GM12878 (cell line): ENCODE measurements at regions not wholly inside any gene's neighbourhood (a gene's known extent, or its start where the extent isn't known, plus 50 kb on each side); places are given as distances from the start of the nearest gene placed in this dataset.

Source experiments
- ATAC-seq: fragments of 200-7000 bp; cut with Tn5 transposase; 3 replicates; pipeline ENCODE4 v1.9.1; 2020; ENCODE audit warnings: mild to moderate bottlenecking, moderate library complexity
- BruUV-seq: library from RNA; stranded (reverse); fragments of 400-500 nt; replicated peaks from 2 replicates; lab custom pipeline; 2021; lab: Mats Ljungman, UMichigan
- CTCF ChIA-PET: fragments of 300-600 bp; sonication (Branson Sonifier 250); formaldehyde crosslinking; extraction: SDS; loops from one replicate; lab custom pipeline; 2021; ENCODE audit warnings: inconsistent platforms; lab: Yijun Ruan, JAX
- POLR2A ChIA-PET: fragments of 350-600 bp; formaldehyde crosslinking; extraction: SDS; loops from one replicate; lab custom pipeline; 2021; ENCODE audit warnings: inconsistent platforms; lab: Charles Lee
- RAD21 ChIA-PET: fragments of 300-600 bp; sonication (Branson Sonifier 250); formaldehyde crosslinking; loops from one replicate; lab custom pipeline; 2023; ENCODE audit warnings: antibody characterized with exemption; ENCODE audit not compliant: unreplicated experiment; lab: Charles Lee
- SMC1A ChIA-PET: fragments of 300-600 bp; sonication (Branson Sonifier 250); formaldehyde crosslinking; loops from one replicate; lab custom pipeline; 2023; ENCODE audit not compliant: unreplicated experiment, uncharacterized antibody; lab: Charles Lee
- DNase-seq: peaks from one replicate; pipeline ENCODE4 v3.0.0-alpha.2; 2011; ENCODE audit warnings: low read depth, low spot score
- FAIRE-seq: peaks from 3 replicates; lab custom pipeline; 2011; peaks lifted over from hg19 to GRCh38; lab: Jason Lieb, UNC
- H2AFZ ChIP-seq: 2 replicates; pipeline ENCODE4 v1.6.0; 2011; ENCODE audit warnings: low read depth, low read length, control low read depth; ENCODE audit not compliant: control insufficient read depth
- H3K27ac ChIP-seq: 2 replicates; pipeline ENCODE4 v1.5.1; 2011; ENCODE audit warnings: control low read depth; ENCODE audit not compliant: control insufficient read depth, insufficient read depth
- H3K27me3 ChIP-seq, 2 experiments: replicated peaks in 1 of 2; 2 replicates each; pipeline versions ENCODE4 v1.6.0 to v1.6.1; 2011; ENCODE audit warnings: low read length in 1 of 2; ENCODE audit not compliant: control insufficient read depth in 2 of 2, insufficient read depth in 2 of 2
- H3K36me3 ChIP-seq, 2 experiments: 2 replicates each; pipeline ENCODE4 v1.5.1; 2011; ENCODE audit warnings: low read length in 1 of 2; ENCODE audit not compliant: control insufficient read depth in 2 of 2, insufficient read depth in 2 of 2
- H3K4me1 ChIP-seq: 2 replicates; pipeline ENCODE4 v1.6.1; 2011; ENCODE audit warnings: mild to moderate bottlenecking, low read length, moderate library complexity, mixed read lengths; ENCODE audit not compliant: control insufficient read depth, insufficient read depth
- H3K4me2 ChIP-seq: 2 replicates; pipeline ENCODE4 v1.6.0; 2011; ENCODE audit warnings: control low read depth; ENCODE audit not compliant: control insufficient read depth, insufficient read depth
- H3K4me3 ChIP-seq: fragments of 200-600 bp; sonication (generic); 2 replicates; pipeline ENCODE4 v1.5.1; 2016
- H3K79me2 ChIP-seq: 2 replicates; pipeline ENCODE4 v1.6.0; 2011; ENCODE audit warnings: low read length; ENCODE audit not compliant: control insufficient read depth, insufficient read depth
- H3K9ac ChIP-seq: 2 replicates; pipeline ENCODE4 v1.8.0; 2011; ENCODE audit warnings: low read length, control low read depth, mixed read lengths; ENCODE audit not compliant: control insufficient read depth, insufficient read depth
- H3K9me3 ChIP-seq: replicated peaks from 3 replicates; pipeline ENCODE4 v1.5.1; 2011; ENCODE audit warnings: mild to moderate bottlenecking, low read length; ENCODE audit not compliant: control insufficient read depth, insufficient read depth
- H4K20me1 ChIP-seq: 2 replicates; pipeline ENCODE4 v1.6.0; 2011; ENCODE audit not compliant: control insufficient read depth, insufficient read depth
- CHD2 ChIP-seq: IDR thresholded peaks from 2 replicates; pipeline ENCODE4 v1.6.1; 2011; ENCODE audit warnings: low read depth, low read length, improper control_type of control experiment, borderline replicate concordance
- DPF2 ChIP-seq: fragments of 450-650 bp; IDR thresholded peaks from 2 replicates; pipeline ENCODE4 v1.6.1; 2017; ENCODE audit warnings: mild to moderate bottlenecking
- EGR1 ChIP-seq, 2 experiments: IDR thresholded peaks; 1 replicate in 1 of 2; 2 replicates in 1 of 2; pipeline ENCODE4 v1.6.1; 2011 to 2012; ENCODE audit warnings: low read depth in 2 of 2, low read length in 2 of 2, borderline replicate concordance in 1 of 2, mild to moderate bottlenecking in 1 of 2, moderate library complexity in 1 of 2
- ESRRA ChIP-seq: IDR thresholded peaks from 2 replicates; pipeline ENCODE4 v1.6.1; 2012; ENCODE audit warnings: mild to moderate bottlenecking, low read length, improper control_type of control experiment
- NR2C1 ChIP-seq: fragments of 450-650 bp; IDR thresholded peaks from 2 replicates; pipeline ENCODE4 v1.6.1; 2017; ENCODE audit warnings: antibody characterized with exemption, mild to moderate bottlenecking, moderate library complexity
- NR2F1 ChIP-seq: fragments of 450-650 bp; conservative IDR thresholded peaks from 2 replicates; pipeline ENCODE4 v1.6.1; 2017; ENCODE audit warnings: mild to moderate bottlenecking
- POLR2AphosphoS5 ChIP-seq: IDR thresholded peaks from 2 replicates; pipeline ENCODE4 v1.6.1; 2011; ENCODE audit warnings: mild to moderate bottlenecking, low read length, inconsistent platforms
- STAT3 ChIP-seq: IDR thresholded peaks from 2 replicates; pipeline ENCODE4 v1.6.1; 2011; ENCODE audit warnings: low read depth, low read length, improper control_type of control experiment
- TCF12 ChIP-seq: IDR thresholded peaks from 2 replicates; pipeline ENCODE4 v1.6.1; 2011; ENCODE audit warnings: low read depth, mild to moderate bottlenecking, low read length
- ZNF217 ChIP-seq: fragments of 450-650 bp; IDR thresholded peaks from 2 replicates; pipeline ENCODE4 v1.6.1; 2017; ENCODE audit warnings: antibody characterized with exemption, mild to moderate bottlenecking
- WGBS: methylation state at CpG from one replicate; pipeline ENCODE4 v1.1.6; 2016; ENCODE audit warnings: low lambda C conversion rate; ENCODE audit not compliant: insufficient replicate concordance, insufficient coverage; ENCODE audit errors: missing lambda C conversion rate; 5-methylcytosine and 5-hydroxymethylcytosine counted together
- in situ Hi-C: fragments of 300-500 bp; cut with MboI; formaldehyde crosslinking; loops from 9 replicates; pipeline ENCODE4 v1.14.3; 2018; ENCODE audit warnings: mixed read lengths
- intact Hi-C: fragments of 100-400 bp; cut with micrococcal nuclease; formaldehyde crosslinking; loops from one replicate; pipeline ENCODE4 v1.14.2; 2022; ENCODE audit not compliant: unreplicated experiment
- TF ChIP-seq, protein P1 (sequence below): fragments of 450-650 bp; IDR thresholded peaks from 2 replicates; pipeline ENCODE4 v1.6.1; 2018; ENCODE audit warnings: mild to moderate bottlenecking, low read depth, moderate library complexity; ENCODE audit not compliant: partially characterized antibody
- TF ChIP-seq, protein P2 (sequence below): fragments of 450-650 bp; IDR thresholded peaks from 2 replicates; pipeline ENCODE4 v1.6.1; 2017; ENCODE audit warnings: mild to moderate bottlenecking
- TF ChIP-seq, protein P3 (sequence below): IDR thresholded peaks from 2 replicates; pipeline ENCODE4 v1.6.1; 2011; ENCODE audit warnings: mild to moderate bottlenecking, low read depth, low read length, moderate library complexity; ENCODE audit not compliant: insufficient replicate concordance
- TF ChIP-seq, protein P4 (sequence below): IDR thresholded peaks from 2 replicates; pipeline ENCODE4 v1.6.1; 2012; ENCODE audit warnings: mild to moderate bottlenecking, low read depth, low read length

DNA sequence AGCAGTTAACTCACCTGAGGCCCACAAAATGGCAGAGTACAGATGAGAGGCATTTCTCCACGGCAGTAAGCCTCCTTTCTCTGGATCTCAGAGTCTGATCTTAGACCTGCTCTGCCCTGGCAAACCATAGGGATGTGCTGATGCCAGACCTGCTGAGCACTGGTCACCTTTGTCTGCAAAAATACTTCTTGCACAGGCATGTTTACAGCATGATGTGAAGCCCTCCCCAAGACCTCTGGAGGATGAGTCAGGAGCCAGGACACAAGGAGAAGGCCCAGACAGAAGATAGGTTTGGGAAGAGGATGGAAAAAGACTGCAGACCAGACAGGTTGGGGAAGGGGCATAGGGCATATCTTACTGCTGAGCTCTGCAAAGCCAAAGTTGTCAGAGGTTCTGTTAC is 426.6 kb downstream of the PMP22 start (continued):
- TF ChIP-seq, protein P1, sequence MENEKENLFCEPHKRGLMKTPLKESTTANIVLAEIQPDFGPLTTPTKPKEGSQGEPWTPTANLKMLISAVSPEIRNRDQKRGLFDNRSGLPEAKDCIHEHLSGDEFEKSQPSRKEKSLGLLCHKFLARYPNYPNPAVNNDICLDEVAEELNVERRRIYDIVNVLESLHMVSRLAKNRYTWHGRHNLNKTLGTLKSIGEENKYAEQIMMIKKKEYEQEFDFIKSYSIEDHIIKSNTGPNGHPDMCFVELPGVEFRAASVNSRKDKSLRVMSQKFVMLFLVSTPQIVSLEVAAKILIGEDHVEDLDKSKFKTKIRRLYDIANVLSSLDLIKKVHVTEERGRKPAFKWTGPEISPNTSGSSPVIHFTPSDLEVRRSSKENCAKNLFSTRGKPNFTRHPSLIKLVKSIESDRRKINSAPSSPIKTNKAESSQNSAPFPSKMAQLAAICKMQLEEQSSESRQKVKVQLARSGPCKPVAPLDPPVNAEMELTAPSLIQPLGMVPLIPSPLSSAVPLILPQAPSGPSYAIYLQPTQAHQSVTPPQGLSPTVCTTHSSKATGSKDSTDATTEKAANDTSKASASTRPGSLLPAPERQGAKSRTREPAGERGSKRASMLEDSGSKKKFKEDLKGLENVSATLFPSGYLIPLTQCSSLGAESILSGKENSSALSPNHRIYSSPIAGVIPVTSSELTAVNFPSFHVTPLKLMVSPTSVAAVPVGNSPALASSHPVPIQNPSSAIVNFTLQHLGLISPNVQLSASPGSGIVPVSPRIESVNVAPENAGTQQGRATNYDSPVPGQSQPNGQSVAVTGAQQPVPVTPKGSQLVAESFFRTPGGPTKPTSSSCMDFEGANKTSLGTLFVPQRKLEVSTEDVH: no peak
- TF ChIP-seq CHD2 (no peak), STAT3 (no peak)

DNA sequence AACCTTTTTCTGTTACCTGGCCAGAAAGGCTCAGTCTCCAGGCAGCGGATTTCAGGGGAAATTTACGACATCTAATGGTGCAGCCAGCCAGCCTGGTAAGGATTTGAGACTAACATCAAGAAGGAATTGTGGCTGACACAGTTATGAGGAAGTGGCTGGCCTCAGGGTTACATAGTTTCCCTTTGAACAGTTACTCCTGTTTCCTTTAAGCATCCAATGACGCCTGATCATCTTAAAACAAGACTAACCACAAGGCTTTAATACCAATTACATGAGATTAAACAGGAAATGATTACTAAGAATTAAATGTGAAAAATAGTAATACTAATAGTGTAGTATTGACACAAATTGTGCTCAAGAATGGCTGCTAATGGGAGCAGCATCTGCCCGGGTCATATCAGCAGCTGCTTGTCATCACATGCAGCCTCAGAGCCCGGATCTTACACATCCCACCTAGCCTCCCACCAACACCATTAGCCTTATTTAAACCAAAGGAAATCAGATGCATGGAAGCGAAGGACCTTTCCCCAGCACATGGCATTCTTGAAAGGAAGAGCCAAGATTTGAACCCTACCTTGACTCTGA is 431.8 kb downstream of the PMP22 start:
- Histone ChIP-seq H3K79me2 (no peaks in the 10 kb centered on the region), H3K27ac (no peak overlapping the region), H3K36me3 (no peaks in the 10 kb centered on the region), H2AFZ (no peak overlapping the region), H3K27me3 (no peaks in the 10 kb centered on the region), H3K4me2 (no peak overlapping the region), H3K9ac (no peak overlapping the region), H3K4me3 (no peak overlapping the region), H4K20me1 (no peaks in the 10 kb centered on the region), H3K4me1 (no peaks in the 10 kb centered on the region), H3K9me3 (no peaks in the 10 kb centered on the region; the same call in 2 of the 3 replicates)
- WGBS: 7% methylated on average over 6 of the region's 6 CpGs
- FAIRE-seq (no peak), ATAC-seq (no peak), DNase-seq (no peak)
- CTCF ChIA-PET: no interaction called here
- SMC1A ChIA-PET: no interaction called here
- intact Hi-C loops (no loop called here), in situ Hi-C loops (no loop called here)
- POLR2A ChIA-PET: no interaction called here
- RAD21 ChIA-PET: no interaction called here
- BruUV-seq: no TSS peak
- TF ChIP-seq ESRRA (no peak), NR2C1 (no peak), POLR2AphosphoS5 (no peak), NR2F1 (no peak), DPF2 (no peak), EGR1 (IDR thresholded peaks at IDR 0.05; ENCODE audit: borderline replicate concordance in 1 of 2, low read depth in 2 of 2, low read length in 2 of 2) (no peak), TCF12 (no peak), ZNF217 (no peak)
- TF ChIP-seq, protein P2, sequence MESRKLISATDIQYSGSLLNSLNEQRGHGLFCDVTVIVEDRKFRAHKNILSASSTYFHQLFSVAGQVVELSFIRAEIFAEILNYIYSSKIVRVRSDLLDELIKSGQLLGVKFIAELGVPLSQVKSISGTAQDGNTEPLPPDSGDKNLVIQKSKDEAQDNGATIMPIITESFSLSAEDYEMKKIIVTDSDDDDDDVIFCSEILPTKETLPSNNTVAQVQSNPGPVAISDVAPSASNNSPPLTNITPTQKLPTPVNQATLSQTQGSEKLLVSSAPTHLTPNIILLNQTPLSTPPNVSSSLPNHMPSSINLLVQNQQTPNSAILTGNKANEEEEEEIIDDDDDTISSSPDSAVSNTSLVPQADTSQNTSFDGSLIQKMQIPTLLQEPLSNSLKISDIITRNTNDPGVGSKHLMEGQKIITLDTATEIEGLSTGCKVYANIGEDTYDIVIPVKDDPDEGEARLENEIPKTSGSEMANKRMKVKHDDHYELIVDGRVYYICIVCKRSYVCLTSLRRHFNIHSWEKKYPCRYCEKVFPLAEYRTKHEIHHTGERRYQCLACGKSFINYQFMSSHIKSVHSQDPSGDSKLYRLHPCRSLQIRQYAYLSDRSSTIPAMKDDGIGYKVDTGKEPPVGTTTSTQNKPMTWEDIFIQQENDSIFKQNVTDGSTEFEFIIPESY: no peak
- TF ChIP-seq, protein P3, sequence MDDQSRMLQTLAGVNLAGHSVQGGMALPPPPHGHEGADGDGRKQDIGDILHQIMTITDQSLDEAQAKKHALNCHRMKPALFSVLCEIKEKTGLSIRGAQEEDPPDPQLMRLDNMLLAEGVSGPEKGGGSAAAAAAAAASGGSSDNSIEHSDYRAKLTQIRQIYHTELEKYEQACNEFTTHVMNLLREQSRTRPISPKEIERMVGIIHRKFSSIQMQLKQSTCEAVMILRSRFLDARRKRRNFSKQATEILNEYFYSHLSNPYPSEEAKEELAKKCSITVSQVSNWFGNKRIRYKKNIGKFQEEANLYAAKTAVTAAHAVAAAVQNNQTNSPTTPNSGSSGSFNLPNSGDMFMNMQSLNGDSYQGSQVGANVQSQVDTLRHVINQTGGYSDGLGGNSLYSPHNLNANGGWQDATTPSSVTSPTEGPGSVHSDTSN: no peak
- TF ChIP-seq, protein P4, sequence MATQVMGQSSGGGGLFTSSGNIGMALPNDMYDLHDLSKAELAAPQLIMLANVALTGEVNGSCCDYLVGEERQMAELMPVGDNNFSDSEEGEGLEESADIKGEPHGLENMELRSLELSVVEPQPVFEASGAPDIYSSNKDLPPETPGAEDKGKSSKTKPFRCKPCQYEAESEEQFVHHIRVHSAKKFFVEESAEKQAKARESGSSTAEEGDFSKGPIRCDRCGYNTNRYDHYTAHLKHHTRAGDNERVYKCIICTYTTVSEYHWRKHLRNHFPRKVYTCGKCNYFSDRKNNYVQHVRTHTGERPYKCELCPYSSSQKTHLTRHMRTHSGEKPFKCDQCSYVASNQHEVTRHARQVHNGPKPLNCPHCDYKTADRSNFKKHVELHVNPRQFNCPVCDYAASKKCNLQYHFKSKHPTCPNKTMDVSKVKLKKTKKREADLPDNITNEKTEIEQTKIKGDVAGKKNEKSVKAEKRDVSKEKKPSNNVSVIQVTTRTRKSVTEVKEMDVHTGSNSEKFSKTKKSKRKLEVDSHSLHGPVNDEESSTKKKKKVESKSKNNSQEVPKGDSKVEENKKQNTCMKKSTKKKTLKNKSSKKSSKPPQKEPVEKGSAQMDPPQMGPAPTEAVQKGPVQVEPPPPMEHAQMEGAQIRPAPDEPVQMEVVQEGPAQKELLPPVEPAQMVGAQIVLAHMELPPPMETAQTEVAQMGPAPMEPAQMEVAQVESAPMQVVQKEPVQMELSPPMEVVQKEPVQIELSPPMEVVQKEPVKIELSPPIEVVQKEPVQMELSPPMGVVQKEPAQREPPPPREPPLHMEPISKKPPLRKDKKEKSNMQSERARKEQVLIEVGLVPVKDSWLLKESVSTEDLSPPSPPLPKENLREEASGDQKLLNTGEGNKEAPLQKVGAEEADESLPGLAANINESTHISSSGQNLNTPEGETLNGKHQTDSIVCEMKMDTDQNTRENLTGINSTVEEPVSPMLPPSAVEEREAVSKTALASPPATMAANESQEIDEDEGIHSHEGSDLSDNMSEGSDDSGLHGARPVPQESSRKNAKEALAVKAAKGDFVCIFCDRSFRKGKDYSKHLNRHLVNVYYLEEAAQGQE: no peak
